ENCODE measurements at regions not wholly inside any gene's neighbourhood (a gene's known extent, or its start where the extent isn't known, plus 50 kb on each side); places are given as distances from the start of the nearest gene placed in this dataset.
"Not testable (repeated sequence)": the region's sequence is repeated elsewhere in the genome, so short reads cannot be mapped to it uniquely, and the experiment has no call there.

DNA sequence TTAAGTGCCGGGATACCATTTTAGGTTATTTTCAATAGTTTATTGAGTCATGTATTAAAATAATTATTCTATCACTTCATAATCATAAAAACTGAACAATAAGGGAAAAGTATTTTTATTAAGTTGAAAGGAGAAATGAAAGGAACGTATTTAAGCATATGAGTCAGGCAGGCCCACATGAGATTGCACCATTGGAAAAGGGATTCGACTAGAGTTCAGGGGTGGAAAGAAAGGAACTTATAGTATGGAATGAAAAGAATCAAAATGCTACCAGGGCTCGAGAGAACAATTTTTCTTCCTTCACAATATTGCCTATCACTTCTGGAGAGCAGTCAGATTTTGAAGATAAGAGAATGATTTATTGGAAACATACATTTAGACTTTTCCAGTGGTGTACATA, 516.5 kb upstream of the NETO1 start:
- no peak for FAIRE-seq

DNA sequence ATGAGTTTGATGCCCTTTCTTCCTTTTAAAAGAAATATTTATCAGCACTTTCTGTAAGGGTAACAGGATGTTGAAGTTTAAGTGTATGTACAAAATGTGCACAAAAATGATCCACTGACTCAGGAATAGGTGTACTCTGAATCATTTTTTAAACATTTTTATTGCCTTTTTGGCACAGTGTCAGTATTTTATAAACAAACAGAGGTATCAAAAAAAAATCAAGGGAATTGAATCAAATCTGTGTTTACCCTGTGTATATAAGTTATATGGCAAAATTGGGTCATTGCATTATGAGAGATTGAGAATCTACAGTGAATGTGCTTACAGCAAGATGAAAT, 513.9 kb upstream of the NETO1 start:
- FAIRE-seq, result no peak

GRCh38 chr18:73381016-73381698, 513.4 kb upstream of the NETO1 start:
- no peak for FAIRE-seq

DNA sequence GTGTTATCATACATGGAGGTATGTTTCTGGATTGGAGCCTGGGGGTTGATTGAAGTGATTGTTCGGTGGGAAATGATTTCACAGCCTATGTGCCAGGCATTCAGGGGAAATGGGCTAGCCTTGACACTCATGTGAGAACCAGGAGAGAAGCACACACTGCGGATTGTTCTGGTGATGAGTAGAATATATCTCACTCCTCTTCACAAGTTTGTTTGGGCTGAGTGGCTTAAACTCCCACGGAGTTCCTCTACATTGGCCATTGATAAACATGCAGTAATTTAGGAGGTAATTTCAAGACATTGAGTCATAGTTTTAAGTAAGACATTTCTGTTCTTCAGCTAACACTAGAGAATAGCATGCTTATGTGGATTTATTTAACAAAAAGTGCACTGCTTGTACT, 498.9 kb upstream of the NETO1 start:
- FAIRE-seq, result no peak

GRCh38 chr18:73365018-73365417, 497.2 kb upstream of the NETO1 start:
- no peak for FAIRE-seq

GRCh38 chr18:73355121-73355520, 487.3 kb upstream of the NETO1 start:
- FAIRE-seq, result no peak

DNA sequence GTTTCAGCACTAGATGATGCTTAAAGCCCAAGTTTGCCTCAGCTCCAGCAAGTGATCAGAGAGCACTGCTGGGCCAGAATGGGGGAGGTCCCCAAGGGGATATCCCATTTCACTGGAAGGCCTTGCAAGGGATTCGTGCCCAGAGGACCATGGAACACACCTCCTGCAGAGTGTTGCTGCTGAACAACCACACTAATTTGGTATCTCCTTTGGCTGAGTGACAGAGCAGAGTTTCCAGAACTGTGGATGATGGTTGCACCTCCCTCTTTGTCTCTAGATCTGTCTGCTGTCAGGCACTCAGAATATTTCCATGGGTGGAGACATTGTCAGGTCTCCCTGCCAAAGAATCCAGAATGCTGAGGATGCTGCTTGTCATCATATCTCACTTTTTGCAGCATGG, 484.8 kb upstream of the NETO1 start:
- no peak for FAIRE-seq

DNA sequence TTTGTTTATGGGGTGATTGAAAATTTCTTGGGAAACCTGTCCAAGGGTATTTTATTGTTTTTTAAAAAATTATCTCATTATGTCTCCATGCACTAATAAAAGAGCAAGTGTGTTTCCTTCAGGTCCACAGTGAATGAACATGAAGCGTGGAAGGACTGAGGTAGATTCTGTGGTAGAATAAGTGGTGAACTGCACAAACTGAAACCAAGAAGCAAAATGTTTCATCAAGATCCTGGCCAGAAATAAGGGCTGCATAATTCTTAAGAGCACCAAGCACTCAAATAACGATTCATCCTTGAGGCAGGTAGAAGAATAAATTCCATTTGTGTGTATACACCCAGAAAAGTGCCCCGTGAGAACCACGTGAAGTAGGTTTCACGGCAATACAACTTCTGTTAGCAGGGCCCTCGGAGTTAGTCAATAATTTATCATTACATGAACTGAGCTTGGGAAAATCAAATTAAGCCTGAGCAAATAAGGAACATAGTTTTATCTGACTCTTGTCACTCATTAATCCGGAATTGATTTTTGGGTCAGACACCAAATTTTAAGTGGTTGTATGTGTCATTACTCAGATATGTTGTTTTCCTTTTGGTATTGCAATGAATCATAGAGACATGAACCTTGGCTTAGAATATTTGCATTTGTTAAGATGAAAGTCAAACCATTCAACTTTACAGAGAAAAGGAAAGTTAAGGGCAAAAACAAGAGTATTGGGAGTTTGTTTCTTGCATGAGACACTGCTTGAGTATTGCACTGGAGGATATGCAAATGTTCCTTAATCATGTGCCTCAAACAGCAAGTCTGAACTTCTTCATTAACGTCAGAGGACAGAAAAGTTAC, 472.6 kb upstream of the NETO1 start:
- FAIRE-seq, result no peak

DNA sequence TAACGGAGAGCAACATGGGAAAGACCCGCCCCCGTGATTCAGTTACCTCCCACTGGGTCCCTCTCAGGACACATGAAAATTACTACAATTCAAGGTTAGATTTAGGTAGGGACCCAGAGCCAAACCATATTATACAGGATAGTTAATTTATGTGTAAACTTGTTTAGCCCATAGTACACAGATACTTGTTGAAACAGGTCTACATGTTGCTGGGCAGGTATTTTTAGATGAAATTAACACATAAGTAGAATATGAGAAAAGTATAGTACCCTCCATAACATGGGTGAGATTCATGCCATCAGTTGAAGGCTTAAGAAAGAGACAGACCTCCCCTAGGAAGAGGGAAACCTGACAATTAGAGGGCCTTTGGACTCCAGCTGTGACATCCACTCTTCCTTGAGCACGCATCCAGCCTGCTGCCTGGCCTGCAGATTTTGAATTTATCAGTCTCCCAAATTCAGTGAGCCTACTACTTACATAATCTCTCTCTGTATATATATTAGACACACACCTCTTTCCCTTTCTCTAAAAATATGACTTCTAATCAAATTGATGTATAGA, 463.5 kb upstream of the NETO1 start:
- FAIRE-seq, result no peak

DNA sequence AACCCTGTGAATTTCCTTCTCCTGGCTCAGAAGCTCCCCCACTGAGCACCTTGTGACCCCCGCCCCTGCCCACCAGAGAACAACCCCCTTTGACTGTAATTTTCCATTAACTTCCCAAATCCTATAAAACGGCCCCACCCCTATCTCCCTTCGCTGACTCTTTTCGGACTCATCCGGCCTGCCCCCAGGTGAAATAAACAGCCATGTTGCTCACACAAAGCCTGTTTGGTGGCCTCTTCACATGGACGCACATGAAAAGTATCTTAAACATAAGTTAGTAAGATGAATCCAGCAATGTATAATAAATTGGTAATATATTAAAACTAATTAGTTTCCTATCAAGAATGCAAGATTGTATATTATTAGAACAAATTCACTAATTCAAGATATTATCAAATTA, 462.3 kb upstream of the NETO1 start:
- FAIRE-seq, result not testable (repeated sequence)

- not testable (repeated sequence) for FAIRE-seq
These were observed 456.5 kb upstream of the NETO1 start for GRCh38 chr18:73324187-73324831.

DNA sequence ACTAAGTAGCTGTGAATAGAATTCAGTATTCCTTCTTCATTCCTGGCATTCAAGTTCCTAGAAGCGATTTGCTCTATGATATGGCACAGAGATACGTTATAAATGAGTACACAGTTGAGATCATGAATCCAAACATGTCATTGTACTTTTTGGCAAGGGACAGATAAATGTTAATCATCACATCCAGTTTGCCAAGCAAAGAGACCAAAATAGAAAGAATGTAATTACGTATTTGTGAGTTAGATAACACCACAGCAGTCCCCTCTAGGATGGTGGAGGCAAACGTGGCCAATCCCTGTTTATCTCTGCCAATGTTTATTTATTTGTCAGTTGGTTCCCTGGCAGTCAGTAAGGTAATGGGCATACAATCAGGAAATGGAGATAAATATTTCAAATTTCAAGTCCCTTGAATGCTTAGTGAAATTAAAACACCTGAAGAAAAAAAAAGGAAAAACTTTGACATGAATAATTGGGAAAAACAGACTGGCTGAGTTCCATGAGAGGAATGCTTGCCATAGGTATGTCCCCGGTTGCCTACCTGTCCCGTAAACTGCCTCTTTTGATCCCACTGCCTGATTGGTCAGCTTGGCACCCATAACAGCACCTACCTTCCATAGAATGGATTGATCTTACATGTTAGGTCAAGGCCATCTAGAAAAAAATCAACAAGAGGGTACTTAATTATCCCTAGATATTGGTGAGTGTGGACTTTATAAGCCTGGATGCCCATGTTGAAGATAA, 451.1 kb upstream of the NETO1 start:
- no peak for FAIRE-seq

DNA sequence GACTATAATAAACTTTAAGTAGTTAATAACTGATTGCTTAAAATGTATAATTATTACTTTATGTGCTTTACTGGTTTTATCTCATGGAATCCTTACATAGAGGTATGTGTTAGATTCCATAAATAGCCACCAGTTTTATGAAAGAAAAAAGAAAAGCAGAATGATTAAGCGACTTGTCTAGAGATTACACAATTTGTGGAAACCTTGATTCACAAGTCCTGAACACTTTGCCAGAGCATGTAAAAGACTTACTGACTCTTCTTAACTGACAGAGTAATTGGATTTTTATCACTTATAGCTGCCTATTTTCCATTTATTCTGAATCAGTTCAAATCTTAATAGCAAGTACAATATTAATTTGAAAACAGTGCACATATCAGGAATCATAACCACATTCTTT, 448.7 kb upstream of the NETO1 start:
- FAIRE-seq, result no peak

- no peak for FAIRE-seq
These were observed 447.6 kb upstream of the NETO1 start for GRCh38 chr18:73315381-73315780.

DNA sequence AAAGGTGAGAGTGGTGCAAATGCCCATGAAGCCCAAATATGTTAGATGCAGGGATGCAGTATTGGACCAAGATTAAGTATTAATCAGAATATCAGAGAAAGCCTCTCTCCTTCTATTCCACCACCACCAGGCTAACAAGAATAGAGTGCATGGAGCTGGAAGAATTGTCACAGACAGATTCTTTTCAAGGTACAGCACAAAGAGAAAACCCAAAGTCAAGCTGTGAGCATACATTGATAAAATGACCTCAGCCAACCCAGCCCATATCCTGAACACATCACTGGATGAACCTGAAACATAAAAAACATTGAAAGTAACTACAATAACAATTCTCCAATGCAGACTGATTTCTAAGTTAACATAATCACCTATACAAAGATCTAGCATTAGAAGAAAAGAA, 445.7 kb upstream of the NETO1 start:
- no peak for FAIRE-seq

DNA sequence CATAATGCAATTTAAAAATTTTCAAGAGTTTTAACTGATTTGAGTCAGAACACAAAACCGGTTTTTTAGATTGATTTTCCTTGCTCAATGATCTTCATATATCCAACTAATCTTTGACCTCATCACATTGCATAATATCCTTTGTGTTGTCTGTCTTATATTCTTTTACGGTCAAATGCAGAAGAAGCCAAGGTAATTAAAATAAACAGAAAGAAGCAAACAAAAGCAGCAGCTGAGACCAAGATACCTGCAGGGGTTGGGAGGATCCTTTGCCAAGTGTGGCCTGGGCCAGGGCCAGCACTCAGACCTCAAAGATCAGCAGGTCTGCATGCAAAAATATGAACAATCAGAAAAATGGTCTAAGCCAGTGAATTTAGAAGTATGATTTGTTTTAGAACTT, 428.9 kb upstream of the NETO1 start:
- FAIRE-seq, result no peak

DNA sequence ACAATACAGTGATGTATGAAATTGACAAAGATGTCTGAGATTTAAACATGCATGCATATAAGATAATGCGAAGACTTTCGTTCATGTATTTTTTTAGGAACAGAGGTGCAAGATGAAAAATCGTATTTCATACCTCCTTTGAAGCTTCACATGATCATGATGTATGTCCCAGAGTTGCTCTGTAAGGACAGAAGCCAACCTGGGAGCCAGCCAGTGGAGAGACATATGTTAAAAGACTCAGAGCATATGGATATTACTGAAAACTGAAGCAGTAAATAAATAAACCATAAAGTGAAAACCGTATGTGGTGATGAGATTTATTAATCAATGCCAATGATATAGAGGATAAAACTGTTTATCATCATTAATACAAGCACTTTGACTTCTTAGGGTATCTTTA, 424.4 kb upstream of the NETO1 start:
- FAIRE-seq, result no peak

- no peak for FAIRE-seq
These were observed 421.0 kb upstream of the NETO1 start for GRCh38 chr18:73288813-73289212.

GRCh38 chr18:73286584-73286983, 418.8 kb upstream of the NETO1 start:
- FAIRE-seq, result no peak

GRCh38 chr18:73283788-73284187, 416.0 kb upstream of the NETO1 start:
- FAIRE-seq, result no peak

DNA sequence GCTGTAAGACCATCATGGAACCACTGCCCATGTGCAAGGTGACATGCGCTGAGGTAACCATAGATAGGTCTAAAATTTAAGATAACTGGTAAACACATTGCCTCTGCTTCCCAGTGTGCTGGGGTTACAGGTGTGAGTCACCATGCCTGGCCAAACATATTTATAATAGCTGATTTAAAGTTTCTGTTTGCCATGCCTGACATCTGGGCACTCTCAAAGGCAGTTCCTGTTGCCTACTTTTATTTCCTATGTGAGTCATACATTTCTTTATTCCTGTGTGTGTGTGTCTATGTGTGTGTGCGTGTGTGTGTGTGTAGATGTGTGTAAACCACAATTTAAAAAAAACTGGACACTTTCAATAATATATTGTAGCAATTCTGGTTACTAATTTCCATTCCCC, 415.2 kb upstream of the NETO1 start:
- no peak for FAIRE-seq

DNA sequence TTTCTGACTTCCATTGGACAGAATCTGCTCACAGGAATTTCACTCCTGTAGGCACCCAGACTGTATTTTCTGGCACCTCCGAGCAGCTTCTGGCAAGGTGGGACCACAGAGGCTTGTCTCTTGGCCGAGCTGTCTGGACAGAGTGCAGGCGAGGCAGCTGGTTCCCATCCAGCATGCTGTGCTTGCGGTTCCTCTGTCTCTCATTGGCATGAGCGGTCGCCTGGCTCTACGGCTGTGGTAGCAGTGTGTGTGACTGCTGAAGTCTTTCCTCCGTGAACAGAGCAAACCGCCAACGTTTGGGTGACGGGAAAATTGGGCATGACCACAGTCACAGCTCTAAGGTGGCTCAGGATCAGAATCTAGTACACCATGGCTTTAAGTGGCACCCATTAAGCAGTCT, 411.7 kb upstream of the NETO1 start:
- no peak for FAIRE-seq

Data from colon (tissue), 2 donors.